Endothelial cell of umbilical vein (primary cell): ENCODE measurements at regions not wholly inside any gene's neighbourhood (a gene's known extent, or its start where the extent isn't known, plus 50 kb on each side); places are given as distances from the start of the nearest gene placed in this dataset.
"Not testable (repeated sequence)": the region's sequence is repeated elsewhere in the genome, so short reads cannot be mapped to it uniquely, and the experiment has no call there.

Source experiments
- BruUV-seq: library from RNA; stranded (reverse); fragments of 400-500 nt; replicated peaks from 2 replicates; lab custom pipeline; 2021; lab: Mats Ljungman, UMichigan
- CTCF ChIA-PET: fragments of 300-600, 350-600 bp; sonication (Branson Sonifier 250); formaldehyde crosslinking; loops from one replicate; lab custom pipeline; 2021; ENCODE audit warnings: antibody characterized with exemption, inconsistent platforms; lab: Charles Lee
- POLR2A ChIA-PET: fragments of 300-600, 350-600 bp; sonication (Branson Sonifier 250); formaldehyde crosslinking; loops from one replicate; lab custom pipeline; 2021; ENCODE audit warnings: antibody characterized with exemption, inconsistent platforms; lab: Charles Lee
- DNase-seq: peaks from one replicate; pipeline ENCODE4 v3.0.0-alpha.2; 2011; ENCODE audit warnings: low read depth, low spot score
- FAIRE-seq: peaks from 2 replicates; lab custom pipeline; 2011; peaks lifted over from hg19 to GRCh38; lab: Jason Lieb, UNC
- H2AFZ ChIP-seq: 2 replicates; pipeline ENCODE4 v1.6.0; 2012; ENCODE audit warnings: low read depth, low read length, control low read depth, inconsistent platforms
- H3K27ac ChIP-seq: 2 replicates; pipeline ENCODE4 v1.5.1; 2011; ENCODE audit warnings: low read depth, mild to moderate bottlenecking, control low read depth, low read length, moderate library complexity; ENCODE audit not compliant: insufficient read depth
- H3K27me3 ChIP-seq, 2 experiments: 2 replicates each; pipeline versions ENCODE4 v1.6.0 to v1.6.1; 2011; ENCODE audit warnings: low read length in 2 of 2, mixed read lengths in 1 of 2; ENCODE audit not compliant: control insufficient read depth in 2 of 2, insufficient read depth in 2 of 2
- H3K36me3 ChIP-seq, 2 experiments: 2 replicates in 1 of 2; 3 replicates in 1 of 2; pipeline ENCODE4 v1.5.1; 2011; ENCODE audit warnings: low read length in 2 of 2, mild to moderate bottlenecking in 1 of 2, moderate library complexity in 1 of 2; ENCODE audit not compliant: control insufficient read depth in 2 of 2, insufficient read depth in 2 of 2; ENCODE audit errors: extremely low read depth in 1 of 2
- H3K4me1 ChIP-seq: 3 replicates; pipeline ENCODE4 v1.5.1; 2011; ENCODE audit warnings: mild to moderate bottlenecking, low read length; ENCODE audit not compliant: control insufficient read depth, insufficient read depth; ENCODE audit errors: extremely low read depth
- H3K4me2 ChIP-seq: 2 replicates; pipeline ENCODE4 v1.6.1; 2011; ENCODE audit warnings: low read length, control low read depth, mixed read lengths; ENCODE audit not compliant: insufficient read depth
- H3K4me3 ChIP-seq, 3 experiments: fragments of 200-600 bp in 1 of 3; sonication (generic), shearing (Covaris generic) in 1 of 3; replicated peaks in 1 of 3; 2 replicates each; pipeline ENCODE4 v1.5.1; 2011 to 2016; ENCODE audit warnings: control low read depth in 3 of 3, low read length in 3 of 3, mild to moderate bottlenecking in 2 of 3, inconsistent platforms in 1 of 3, low read depth in 1 of 3, moderate library complexity in 1 of 3; ENCODE audit not compliant: insufficient read depth in 1 of 3
- H3K79me2 ChIP-seq: 2 replicates; pipeline ENCODE4 v1.6.0; 2012; ENCODE audit warnings: low read length, inconsistent platforms; ENCODE audit not compliant: control insufficient read depth, insufficient read depth
- H3K9ac ChIP-seq: replicated peaks from 2 replicates; pipeline ENCODE3; 2011; ENCODE audit warnings: low read length, control low read depth; ENCODE audit not compliant: insufficient read depth; ENCODE audit errors: extremely low read depth
- H3K9me1 ChIP-seq: replicated peaks from 3 replicates; pipeline ENCODE4 v1.6.0; 2011; ENCODE audit warnings: mild to moderate bottlenecking, low read length; ENCODE audit not compliant: control insufficient read depth, insufficient read depth; ENCODE audit errors: extremely low read depth
- H3K9me3 ChIP-seq: replicated peaks from 2 replicates; pipeline ENCODE4 v1.5.1; 2012; ENCODE audit warnings: low read length, inconsistent platforms; ENCODE audit not compliant: control insufficient read depth, insufficient read depth
- H4K20me1 ChIP-seq: replicated peaks from 2 replicates; pipeline ENCODE3; 2011; ENCODE audit warnings: mild to moderate bottlenecking, low read length; ENCODE audit not compliant: control insufficient read depth, insufficient read depth; ENCODE audit errors: extremely low read depth
- CTCF ChIP-seq, 2 donors: IDR thresholded peaks; 1 replicate in 1 of 2; 2 replicates in 1 of 2; pipeline ENCODE4 v1.5.1; 2011; ENCODE audit warnings: low read length in 2 of 2, mild to moderate bottlenecking in 2 of 2, moderate library complexity in 2 of 2, control low read depth in 1 of 2, inconsistent platforms in 1 of 2, low read depth in 1 of 2; ENCODE audit not compliant: insufficient read depth in 1 of 2; ENCODE audit errors: extremely low read depth in 1 of 2
- EZH2 ChIP-seq: IDR thresholded peaks from 2 replicates; pipeline ENCODE4 v1.6.1; 2012; ENCODE audit warnings: borderline replicate concordance, low read depth, mild to moderate bottlenecking, moderate library complexity, low read length, inconsistent platforms; ENCODE audit not compliant: severe bottlenecking
- FOS ChIP-seq: IDR thresholded peaks from 2 replicates; pipeline ENCODE4 v1.6.1; 2011; ENCODE audit warnings: mild to moderate bottlenecking, low read length, moderate library complexity, borderline replicate concordance; ENCODE audit not compliant: insufficient read depth
- GATA2 ChIP-seq: IDR thresholded peaks from 2 replicates; pipeline ENCODE4 v1.7.0; 2011; ENCODE audit warnings: low read depth, mild to moderate bottlenecking, moderate library complexity, mixed read lengths, low read length; ENCODE audit not compliant: insufficient read length, insufficient read depth
- JUN ChIP-seq: IDR thresholded peaks from 2 replicates; pipeline ENCODE4 v1.6.1; 2011; ENCODE audit warnings: borderline replicate concordance, low read depth; ENCODE audit not compliant: insufficient read length, insufficient read depth
- MAX ChIP-seq: IDR thresholded peaks from 2 replicates; pipeline ENCODE4 v1.6.1; 2011; ENCODE audit not compliant: insufficient read depth, insufficient read length
- MYC ChIP-seq: IDR thresholded peaks from one replicate; pipeline ENCODE4 v1.6.1; 2011; ENCODE audit warnings: mild to moderate bottlenecking, low read depth, low read length
- POLR2A ChIP-seq: IDR thresholded peaks from 2 replicates; pipeline ENCODE4 v1.6.1; 2012; ENCODE audit warnings: low read depth, mild to moderate bottlenecking, control low read depth, low read length
- POLR2AphosphoS5 ChIP-seq: IDR thresholded peaks from 2 replicates; pipeline ENCODE4 v1.6.1; 2012; ENCODE audit warnings: low read depth, mild to moderate bottlenecking, control low read depth, low read length, moderate library complexity; ENCODE audit not compliant: insufficient read depth
- dilution Hi-C: fragments of 300-500 bp; cut with MboI; formaldehyde crosslinking; loops from one replicate; pipeline ENCODE4 v1.15.0; 2019; ENCODE audit warnings: low sequenced_read_pairs; ENCODE audit not compliant: extremely low pct_ligation_motif_present
- intact Hi-C: fragments of 100-400 bp; cut with micrococcal nuclease; formaldehyde crosslinking; loops from one replicate; pipeline ENCODE4 v1.10.0; 2022

GRCh38 chr10:90007226-90007625, 305.8 kb downstream of the KIF20B start:
- DNase-seq (no peak), FAIRE-seq (no peak)
- Histone ChIP-seq H3K79me2 (no peaks in the 10 kb centered on the region), H3K27ac (no peak overlapping the region), H3K36me3 (no peaks in the 10 kb centered on the region), H2AFZ (no peak overlapping the region), H3K9me3 (no peaks in the 10 kb centered on the region), H3K9ac (no peak overlapping the region), H3K4me2 (no peak overlapping the region), H4K20me1 (no peaks in the 10 kb centered on the region), H3K4me1 (no peaks in the 10 kb centered on the region), H3K9me1 (no peaks in the 10 kb centered on the region), H3K27me3 (no peaks in the 10 kb centered on the region), H3K4me3 (no peak overlapping the region)
- dilution Hi-C loops (no loop called here), intact Hi-C loops (no loop called here)
- CTCF ChIA-PET: no interaction called here
- no TSS peak for BruUV-seq
- no peak for TF ChIP-seq GATA2
- TF ChIP-seq FOS: no peak
- TF ChIP-seq POLR2A: no peak
- no peak for TF ChIP-seq POLR2AphosphoS5
- no peak for TF ChIP-seq EZH2
- TF ChIP-seq MAX: no peak
- TF ChIP-seq JUN: no peak
- TF ChIP-seq MYC: no peak
- no peak for TF ChIP-seq CTCF (IDR thresholded peaks at IDR 0.05; ENCODE audit: extremely low read depth in 1 of 2, insufficient read depth in 1 of 2, low read depth in 1 of 2, low read length in 2 of 2)
- POLR2A ChIA-PET: no interaction called here

- FAIRE-seq, H3K9me1 ChIP-seq, H2AFZ ChIP-seq, H3K9me3 ChIP-seq, H3K79me2 ChIP-seq, dilution Hi-C loops, H3K4me1 ChIP-seq, CTCF ChIA-PET, intact Hi-C loops, H3K27ac ChIP-seq, DNase-seq, H3K4me2 ChIP-seq, H4K20me1 ChIP-seq, H3K9ac ChIP-seq, H3K4me3 ChIP-seq, POLR2A ChIA-PET, BruUV-seq, H3K27me3 ChIP-seq, H3K36me3 ChIP-seq: not testable (repeated sequence)
Observed at GRCh38 chr10:90011281-90011680, 309.9 kb downstream of the KIF20B start.
